ENCODE measurements at regions not wholly inside any gene's neighbourhood (a gene's known extent, or its start where the extent isn't known, plus 50 kb on each side); places are given as distances from the start of the nearest gene placed in this dataset.

GRCh38 chr15:97876281-97876675 lies 84.2 kb upstream of the ARRDC4 start:
- DNase-seq, result no peak
- intact Hi-C loops (cut with DNase I), result no loop called here
- TF ChIP-seq CTCF (IDR thresholded peaks at IDR 0.05) (no peak), POLR2A (IDR thresholded peaks at IDR 0.05) (no peak)
- no peaks in the 10 kb centered on the region for H3K36me3 ChIP-seq
- H3K4me1 ChIP-seq, result no peaks in the 10 kb centered on the region
- 78 to 87% (median 85%) methylated on average over 10 of the region's 10 CpGs for WGBS, 4 donors
- no peak overlapping the region for H3K4me3 ChIP-seq
- no peaks in the 10 kb centered on the region for H3K9me3 ChIP-seq
- no peak overlapping the region for H3K27ac ChIP-seq
- ATAC-seq, result no peak
- H3K27me3 ChIP-seq, result no peaks in the 10 kb centered on the region

- DNase-seq (no peak), ATAC-seq (no peak)
- intact Hi-C loops (cut with DNase I), result no loop called here
- Histone ChIP-seq H3K4me3 (no peak overlapping the region), H3K27ac (no peak overlapping the region), H3K4me1 (no peaks in the 10 kb centered on the region), H3K9me3 (no peaks in the 10 kb centered on the region), H3K27me3 (no peaks in the 10 kb centered on the region), H3K36me3 (no peaks in the 10 kb centered on the region)
- WGBS, 4 donors, result 72 to 77% (median 73%) methylated on average over 8 of the region's 8 CpGs
- TF ChIP-seq POLR2A (IDR thresholded peaks at IDR 0.05), result no peak
- no peak for TF ChIP-seq CTCF (IDR thresholded peaks at IDR 0.05)
These were observed 79.0 kb upstream of the ARRDC4 start for GRCh38 chr15:97881346-97881965.

GRCh38 chr15:97884513-97885131 lies 75.9 kb upstream of the ARRDC4 start:
- Histone ChIP-seq H3K27ac (no peak overlapping the region), H3K4me1 (peaks cover 0 to 3% (median 0%) of the 10 kb centered on the region in 12 donors), H3K36me3 (no peaks in the 10 kb centered on the region), H3K27me3 (no peaks in the 10 kb centered on the region), H3K4me3 (no peak overlapping the region), H3K9me3 (no peaks in the 10 kb centered on the region)
- 57 to 76% (median 61%) methylated on average over 3 of the region's 3 CpGs for WGBS, 4 donors
- ATAC-seq (no peak), DNase-seq (no peak)
- no peak for TF ChIP-seq CTCF (IDR thresholded peaks at IDR 0.05)
- no peak for TF ChIP-seq POLR2A (IDR thresholded peaks at IDR 0.05)
- intact Hi-C loops (cut with DNase I), result no loop called here

GRCh38 chr15:97890307-97890706 lies 70.2 kb upstream of the ARRDC4 start:
- intact Hi-C loops (cut with DNase I), result no loop called here
- H3K4me3 ChIP-seq, result no peak overlapping the region
- no peaks in the 10 kb centered on the region for H3K27me3 ChIP-seq
- no peaks in the 10 kb centered on the region for H3K36me3 ChIP-seq
- DNase-seq, result no peak
- 41 to 60% (median 49%) methylated on average over 1 of the region's 1 CpG for WGBS, 4 donors
- H3K9me3 ChIP-seq, result no peaks in the 10 kb centered on the region
- H3K4me1 ChIP-seq, result peaks cover 0 to 15% (median 3%) of the 10 kb centered on the region in 12 donors
- H3K27ac ChIP-seq, result peak overlapping the region in 10 of 12 donors; percentile 35 to 74 (median 64)
- peak; percentile 60 to 88 (median 83) for ATAC-seq
- no peak for TF ChIP-seq CTCF (IDR thresholded peaks at IDR 0.05)

Data from heart left ventricle (tissue), 16 donors.